Neural cell (in vitro differentiated cells): ENCODE measurements at regions not wholly inside any gene's neighbourhood (a gene's known extent, or its start where the extent isn't known, plus 50 kb on each side); places are given as distances from the start of the nearest gene placed in this dataset.

Experiments used
- H2AFZ ChIP-seq: fragments of 200-600, 300-800 bp; sonication (generic), shearing (Covaris generic); 2 replicates; pipeline ENCODE4 v1.6.0; 2014; ENCODE audit warnings: low read depth, mild to moderate bottlenecking, antibody characterized with exemption, low read length, moderate library complexity
- H3F3A ChIP-seq: fragments of 200-600 bp; shearing (Covaris generic); 2 replicates; pipeline ENCODE4 v1.6.1; 2016; ENCODE audit warnings: mild to moderate bottlenecking, moderate library complexity, mixed read lengths, antibody characterized with exemption, low read length; ENCODE audit not compliant: insufficient read depth, poor library complexity, severe bottlenecking
- H3K27ac ChIP-seq: fragments of 200-600, 300-800 bp; sonication (generic), shearing (Covaris generic); 2 replicates; pipeline ENCODE4 v1.5.1; 2014; ENCODE audit warnings: mild to moderate bottlenecking, low read length, moderate library complexity
- H3K27me3 ChIP-seq: fragments of 300-800, 200-600 bp; sonication (generic), shearing (Covaris generic); 2 replicates; pipeline ENCODE4 v1.6.0; 2014; ENCODE audit warnings: mild to moderate bottlenecking, low read depth, low read length, moderate library complexity; ENCODE audit not compliant: insufficient read depth
- H3K36me3 ChIP-seq: fragments of 300-800, 200-600 bp; sonication (generic), shearing (Covaris generic); 2 replicates; pipeline ENCODE4 v1.5.1; 2014; ENCODE audit warnings: mild to moderate bottlenecking, antibody characterized with exemption, low read length, moderate library complexity; ENCODE audit not compliant: insufficient read depth
- H3K4me2 ChIP-seq: fragments of 300-800, 200-600 bp; sonication (generic), shearing (Covaris generic); 2 replicates; pipeline ENCODE4 v1.6.0; 2014; ENCODE audit warnings: mild to moderate bottlenecking, low read length
- H3K4me3 ChIP-seq: fragments of 300-800, 200-600 bp; sonication (generic), shearing (Covaris generic); 2 replicates; pipeline ENCODE4 v1.5.1; 2014; ENCODE audit warnings: mild to moderate bottlenecking, low read length, moderate library complexity
- H3K79me2 ChIP-seq: fragments of 200-600 bp; shearing (Covaris generic); replicated peaks from 2 replicates; pipeline ENCODE4 v1.6.0; 2014; ENCODE audit warnings: mild to moderate bottlenecking, low read length, moderate library complexity; ENCODE audit not compliant: insufficient read depth
- H3K9ac ChIP-seq: fragments of 300-800, 200-600 bp; sonication (generic), shearing (Covaris generic); 2 replicates; pipeline ENCODE4 v1.6.1; 2016; ENCODE audit warnings: mild to moderate bottlenecking, low read length, mixed read lengths
- H3K9me2 ChIP-seq: fragments of 200-600 bp; shearing (Covaris generic); 2 replicates; pipeline ENCODE4 v1.6.1; 2016; ENCODE audit warnings: mild to moderate bottlenecking, low read length, mixed read lengths; ENCODE audit not compliant: insufficient read depth
- H3K9me3 ChIP-seq: fragments of 200-600, 300-800 bp; sonication (generic), shearing (Covaris generic); 2 replicates; pipeline ENCODE4 v1.6.1; 2016; ENCODE audit warnings: mild to moderate bottlenecking, mixed run types, low read length, moderate library complexity, mixed read lengths
- H4K20me1 ChIP-seq: fragments of 200-600 bp; shearing (Covaris generic); 2 replicates; pipeline ENCODE4 v1.6.1; 2016; ENCODE audit warnings: mild to moderate bottlenecking, mixed run types; ENCODE audit not compliant: insufficient read depth
- CTCF ChIP-seq: fragments of 450-650 bp; IDR thresholded peaks from 2 replicates; pipeline ENCODE4 v1.5.1; 2014; ENCODE audit warnings: antibody characterized with exemption, mild to moderate bottlenecking, moderate library complexity; ENCODE audit not compliant: poor library complexity, severe bottlenecking
- EP300 ChIP-seq: fragments of 450-650 bp; conservative IDR thresholded peaks from 2 replicates; pipeline ENCODE4 v1.6.1; 2014; ENCODE audit warnings: antibody characterized with exemption, mild to moderate bottlenecking, moderate library complexity; ENCODE audit not compliant: poor library complexity, severe bottlenecking
- EZH2 ChIP-seq: fragments of 200-600, 300-800 bp; shearing (Covaris generic), sonication (generic); IDR thresholded peaks from 2 replicates; pipeline ENCODE4 v1.6.1; 2014; ENCODE audit warnings: antibody characterized with exemption, low read length, borderline replicate concordance, mild to moderate bottlenecking; ENCODE audit not compliant: insufficient read depth, poor library complexity, severe bottlenecking
- MXI1 ChIP-seq: fragments of 450-650 bp; conservative IDR thresholded peaks from 2 replicates; pipeline ENCODE4 v1.6.1; 2014; ENCODE audit warnings: antibody characterized with exemption, mild to moderate bottlenecking; ENCODE audit not compliant: poor library complexity, severe bottlenecking
- POLR2AphosphoS5 ChIP-seq: IDR thresholded peaks from 2 replicates; pipeline ENCODE4 v1.6.1; 2012
- RAD21 ChIP-seq: fragments of 450-650 bp; conservative IDR thresholded peaks from 2 replicates; pipeline ENCODE4 v1.6.1; 2014; ENCODE audit warnings: antibody characterized with exemption, mild to moderate bottlenecking, moderate library complexity
- REST ChIP-seq: IDR thresholded peaks from 2 replicates; pipeline ENCODE4 v1.6.1; 2012; ENCODE audit warnings: borderline replicate concordance
- SMC3 ChIP-seq: fragments of 450-650 bp; conservative IDR thresholded peaks from 2 replicates; pipeline ENCODE4 v1.6.1; 2014; ENCODE audit warnings: antibody characterized with exemption, mild to moderate bottlenecking, moderate library complexity; ENCODE audit not compliant: poor library complexity
- TAF1 ChIP-seq: IDR thresholded peaks from 2 replicates; pipeline ENCODE4 v1.6.1; 2012; ENCODE audit warnings: low read depth

GRCh38 chr11:80520507-80520887 is 1079.7 kb upstream of the TENM4 start:
- no peaks in the 10 kb centered on the region for H3K36me3 ChIP-seq
- no peaks in the 10 kb centered on the region for H3K27me3 ChIP-seq
- no peaks in the 10 kb centered on the region for H3K79me2 ChIP-seq
- TF ChIP-seq MXI1 (no peak), RAD21 (no peak)
- H3F3A ChIP-seq: no peaks in the 10 kb centered on the region
- H3K9me3 ChIP-seq: no peaks in the 10 kb centered on the region
- no peak overlapping the region for H3K4me3 ChIP-seq
- H3K9ac ChIP-seq: no peak overlapping the region
- H3K27ac ChIP-seq: no peak overlapping the region
- H3K9me2 ChIP-seq: no peaks in the 10 kb centered on the region
- H3K4me2 ChIP-seq: no peak overlapping the region
- no peak overlapping the region for H2AFZ ChIP-seq
- H4K20me1 ChIP-seq: no peaks in the 10 kb centered on the region

- Histone ChIP-seq H3K9me2 (no peaks in the 10 kb centered on the region), H3K27ac (no peak overlapping the region)
Measured at GRCh38 chr11:80519596-80520506, 1079.0 kb upstream of the TENM4 start.

GRCh38 chr11:80517701-80518100 is 1076.9 kb upstream of the TENM4 start:
- H3K9me2 ChIP-seq: no peaks in the 10 kb centered on the region
- TF ChIP-seq CTCF (no peak), MXI1 (no peak), SMC3 (no peak), TAF1 (no peak), REST (no peak), EZH2 (no peak), RAD21 (no peak), EP300 (no peak), POLR2AphosphoS5 (no peak)

More at GRCh38 chr11:80519596-80520506, 1079.0 kb upstream of the TENM4 start:
- Histone ChIP-seq H3K9me3 (no peaks in the 10 kb centered on the region), H2AFZ (no peak overlapping the region), H3K4me2 (no peak overlapping the region), H3K79me2 (no peaks in the 10 kb centered on the region), H3K9ac (no peak overlapping the region), H3K27me3 (no peaks in the 10 kb centered on the region), H3K36me3 (no peaks in the 10 kb centered on the region), H4K20me1 (no peaks in the 10 kb centered on the region), H3K4me3 (no peak overlapping the region), H3F3A (no peaks in the 10 kb centered on the region)
- TF ChIP-seq POLR2AphosphoS5 (peak; percentile 12), SMC3 (no peak), EP300 (no peak), TAF1 (no peak)

More at GRCh38 chr11:80517701-80518100, 1076.9 kb upstream of the TENM4 start:
- no peak overlapping the region for H3K27ac ChIP-seq
- H3K4me3 ChIP-seq: no peak overlapping the region
- no peaks in the 10 kb centered on the region for H3K27me3 ChIP-seq
- no peaks in the 10 kb centered on the region for H3F3A ChIP-seq
- H3K9me3 ChIP-seq: no peaks in the 10 kb centered on the region
- H3K4me2 ChIP-seq: no peak overlapping the region
- H4K20me1 ChIP-seq: no peaks in the 10 kb centered on the region
- no peaks in the 10 kb centered on the region for H3K36me3 ChIP-seq
- no peak overlapping the region for H3K9ac ChIP-seq
- H2AFZ ChIP-seq: no peak overlapping the region
- H3K79me2 ChIP-seq: no peaks in the 10 kb centered on the region
